ENCODE measurements at regions not wholly inside any gene's neighbourhood (a gene's known extent, or its start where the extent isn't known, plus 50 kb on each side); places are given as distances from the start of the nearest gene placed in this dataset.
"Not testable (repeated sequence)": the region's sequence is repeated elsewhere in the genome, so short reads cannot be mapped to it uniquely, and the experiment has no call there.

DNA sequence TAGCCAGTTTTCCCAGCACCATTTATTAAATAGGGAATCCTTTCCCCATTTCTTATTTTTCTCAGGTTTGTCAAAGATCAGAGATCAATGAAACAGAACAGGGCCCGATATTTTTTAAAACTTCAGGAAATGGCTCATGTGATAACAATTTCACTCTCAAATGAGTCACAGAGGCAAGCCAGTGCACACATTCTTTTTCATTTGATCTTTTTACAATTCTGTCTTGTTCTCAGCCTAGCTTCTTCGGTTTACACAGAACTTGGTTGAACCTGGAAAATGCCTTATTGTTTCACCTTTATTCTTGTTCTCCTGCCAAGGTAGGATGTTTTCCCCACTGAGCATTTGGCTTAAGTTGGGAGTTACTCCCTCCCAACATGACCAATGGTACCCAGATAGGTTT is 258.9 kb downstream of the COL12A1 start:
- no peak for DNase-seq

DNA sequence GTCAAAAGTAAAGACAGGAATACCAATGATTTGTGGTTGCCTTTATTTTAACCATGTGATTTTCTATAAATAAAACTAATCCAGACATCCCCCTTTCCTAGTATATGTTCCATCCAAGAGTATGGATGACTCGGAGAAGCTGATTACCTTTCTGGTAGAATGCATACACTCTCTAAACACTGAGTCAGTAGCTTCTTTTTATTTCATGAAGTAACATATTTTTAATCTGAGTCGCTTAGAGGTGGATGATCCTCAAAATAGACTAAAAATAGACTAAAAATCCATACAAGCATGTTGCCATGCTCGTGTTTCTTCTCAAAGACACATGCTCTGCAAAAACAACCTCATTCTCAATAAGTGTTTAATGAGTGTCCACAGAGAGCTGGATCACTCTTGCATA is 263.7 kb downstream of the COL12A1 start:
- DNase-seq: no peak

DNA sequence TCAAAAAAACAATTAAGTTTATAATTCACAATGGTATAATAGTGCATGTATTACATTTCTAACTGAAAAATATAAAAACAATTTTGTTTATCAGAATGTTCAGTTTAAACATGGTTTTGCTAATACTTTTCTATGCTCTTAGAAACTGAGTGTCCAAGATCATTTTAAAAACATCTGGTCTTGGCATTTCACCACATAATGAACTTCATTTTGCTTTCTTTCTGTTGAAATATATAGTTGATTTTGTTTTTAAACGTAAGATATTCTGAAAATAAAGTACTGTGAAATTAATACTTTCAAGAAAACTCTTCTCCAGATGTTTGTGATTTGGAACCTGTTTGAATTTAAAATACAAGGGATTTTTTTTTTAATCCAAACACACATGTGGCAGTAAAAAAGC is 264.4 kb downstream of the COL12A1 start:
- no peak for DNase-seq

DNA sequence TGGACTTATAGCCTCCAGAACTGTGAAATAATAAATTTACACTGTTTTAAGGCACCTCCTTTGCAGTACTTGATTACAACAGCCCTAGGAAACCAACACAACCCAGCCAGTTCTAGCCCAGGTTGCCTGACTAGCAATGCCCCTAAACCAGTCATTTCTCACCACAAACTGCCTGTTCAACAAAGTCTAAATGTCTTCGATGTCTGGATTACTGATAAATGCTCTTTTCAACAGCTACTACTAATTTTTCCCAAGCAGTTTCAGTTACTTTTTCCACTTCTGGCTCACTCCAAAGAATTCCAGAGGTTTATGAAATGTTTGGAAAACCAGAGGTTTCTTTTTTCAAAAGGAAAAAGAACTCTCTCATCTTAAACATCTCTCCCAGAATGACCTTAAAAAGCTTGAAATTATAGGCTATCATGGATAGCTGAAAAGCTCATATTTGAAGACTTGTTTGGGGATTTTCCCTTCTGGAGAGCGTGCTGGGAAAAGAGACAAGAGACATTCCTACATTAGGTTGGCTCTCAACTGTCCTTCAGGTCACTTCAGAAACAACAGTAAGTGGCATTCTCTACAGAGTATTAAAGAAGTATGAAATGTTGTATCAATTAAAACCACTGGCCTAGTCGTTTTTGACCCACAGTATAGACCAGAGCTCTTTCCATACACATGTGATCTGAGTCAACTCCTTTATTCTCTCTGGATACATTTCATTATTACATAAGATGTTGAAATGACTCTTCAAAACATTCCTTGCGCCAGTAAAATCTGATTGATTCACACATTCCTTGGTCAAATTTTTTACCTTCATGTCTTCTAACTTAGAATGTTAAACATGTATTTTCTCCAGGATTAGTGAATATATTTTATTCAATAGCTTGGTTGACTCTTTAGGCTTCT is 265.9 kb downstream of the COL12A1 start:
- no peak for DNase-seq

DNA sequence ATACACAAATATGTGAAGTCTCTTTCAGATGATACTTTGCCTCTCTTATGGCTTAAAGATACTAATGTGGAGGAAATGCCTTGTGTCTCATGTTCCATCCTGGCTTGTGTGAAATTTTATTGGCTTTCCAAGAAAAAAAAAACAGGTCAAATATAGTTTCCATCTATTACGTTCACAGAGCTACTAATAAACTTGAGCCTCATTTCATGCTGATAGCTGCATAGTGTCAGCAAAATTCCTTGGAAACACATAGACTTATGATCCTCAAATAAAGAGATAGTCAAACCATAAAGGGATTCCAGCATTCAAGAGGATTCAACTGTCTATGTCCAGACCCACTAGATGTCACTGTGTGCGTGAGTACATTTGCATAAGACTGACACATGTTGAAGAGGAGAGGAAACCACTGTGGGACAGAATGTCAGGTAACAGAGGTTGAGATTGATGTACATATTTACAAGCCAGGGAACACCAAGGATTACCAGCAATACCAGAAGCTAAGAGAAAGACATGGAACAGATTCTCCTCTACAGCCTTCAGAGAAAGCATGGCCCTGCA is 266.6 kb downstream of the COL12A1 start:
- DNase-seq: no peak

DNA sequence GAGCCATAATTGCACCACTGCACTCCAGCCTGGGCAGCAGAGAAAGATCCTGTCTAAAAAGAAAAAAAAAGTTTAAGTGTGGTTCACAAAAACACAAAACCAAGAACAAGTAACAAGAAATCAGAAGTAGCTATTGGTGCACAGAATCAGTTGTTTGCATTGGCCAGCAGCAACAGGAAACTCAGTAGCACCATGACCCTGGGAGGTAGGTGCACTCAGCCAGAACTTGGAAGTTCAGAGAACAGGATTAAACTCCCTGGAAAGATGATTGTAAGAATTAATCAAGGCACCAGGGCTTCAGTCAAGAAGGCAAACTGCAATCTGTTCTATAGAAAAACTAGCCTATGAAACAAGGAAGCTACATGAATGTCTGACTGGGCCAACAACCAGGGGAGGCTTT is 267.9 kb downstream of the COL12A1 start:
- DNase-seq: no peak

DNA sequence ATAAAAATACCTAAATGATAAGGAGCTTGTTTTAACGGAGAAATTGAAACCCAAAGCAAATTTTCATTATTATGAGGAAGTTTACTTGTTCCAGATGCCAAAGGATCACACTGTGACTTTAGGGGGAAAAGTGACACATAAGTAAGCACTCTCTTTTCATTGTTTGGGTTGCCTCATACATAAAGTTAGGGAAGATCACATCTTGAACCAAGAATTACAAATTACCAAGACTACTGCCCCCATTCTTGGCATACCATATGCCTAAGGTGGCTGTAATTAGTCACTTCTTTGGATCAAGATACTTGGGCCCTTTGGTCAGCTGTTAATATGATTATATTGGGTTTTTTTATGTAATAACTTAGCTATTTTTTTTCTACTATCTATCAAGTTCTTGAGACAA is 269.0 kb downstream of the COL12A1 start:
- no peak for DNase-seq

DNA sequence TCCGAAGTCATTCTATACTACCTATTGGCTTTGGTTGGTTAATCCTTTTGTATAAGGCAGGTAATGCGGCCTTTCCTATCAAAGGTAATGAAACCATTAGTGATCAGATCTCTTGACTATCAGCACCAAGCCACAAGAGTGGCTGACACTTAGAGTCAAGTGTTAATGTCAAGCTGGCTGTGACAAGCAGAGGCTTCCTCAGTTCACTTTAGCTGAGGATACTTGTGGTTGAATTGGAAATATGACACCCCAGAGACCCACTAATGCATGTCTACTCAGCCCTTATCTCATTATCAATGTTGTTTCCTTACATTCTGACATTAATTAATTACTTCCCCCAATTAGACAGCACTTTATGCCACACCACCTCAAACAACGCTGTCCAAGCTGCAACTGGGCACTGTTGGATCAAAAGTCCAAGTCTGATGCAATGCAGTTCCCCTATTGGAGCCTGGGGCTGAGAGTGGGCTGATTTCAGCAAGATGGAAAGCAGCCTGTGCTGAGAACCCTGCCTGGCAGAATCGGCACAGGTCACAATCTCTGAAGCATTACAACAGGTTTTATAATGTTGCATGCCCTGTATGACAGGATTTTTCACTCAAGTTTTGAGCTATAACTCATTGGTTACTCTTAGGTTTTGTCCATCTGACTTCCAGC is 273.5 kb downstream of the COL12A1 start:
- no peak for DNase-seq

DNA sequence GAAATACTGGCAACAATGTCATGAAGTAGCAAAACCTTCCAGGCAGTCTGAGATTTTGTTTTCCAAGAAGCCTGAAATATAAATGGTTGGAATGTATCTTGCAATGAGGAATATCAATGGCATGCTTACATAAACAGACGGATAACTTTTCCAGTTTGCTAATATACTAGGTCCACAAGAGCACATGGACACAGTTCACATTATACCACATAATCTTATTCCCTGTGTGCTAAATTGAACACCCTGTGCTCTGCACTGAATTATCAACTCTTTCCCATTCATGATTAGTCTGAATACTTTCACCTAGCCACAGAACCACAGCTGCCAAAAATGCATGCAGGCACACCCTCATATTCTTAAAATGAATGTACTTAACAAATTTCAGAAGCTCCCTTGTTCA is 274.3 kb downstream of the COL12A1 start:
- DNase-seq: no peak

DNA sequence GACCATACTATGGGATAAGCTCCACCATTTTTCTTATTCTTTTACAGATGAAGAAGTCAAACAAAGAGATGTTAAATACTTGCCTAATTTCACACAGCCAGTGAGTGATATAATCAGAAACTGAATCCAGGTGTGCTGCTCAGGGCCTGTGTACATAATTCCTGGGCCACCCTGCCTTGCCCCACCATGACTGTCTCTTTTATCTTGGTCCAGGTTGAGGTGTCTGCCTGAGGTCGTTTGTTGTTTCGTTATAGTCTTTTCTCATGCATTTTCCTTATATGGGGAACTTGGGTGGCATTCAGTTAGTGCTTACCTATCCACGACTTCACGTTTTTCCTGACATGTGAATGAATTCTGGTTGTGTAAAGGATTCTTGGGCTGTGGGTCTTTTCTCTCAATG is 277.6 kb downstream of the COL12A1 start:
- no peak for DNase-seq

DNA sequence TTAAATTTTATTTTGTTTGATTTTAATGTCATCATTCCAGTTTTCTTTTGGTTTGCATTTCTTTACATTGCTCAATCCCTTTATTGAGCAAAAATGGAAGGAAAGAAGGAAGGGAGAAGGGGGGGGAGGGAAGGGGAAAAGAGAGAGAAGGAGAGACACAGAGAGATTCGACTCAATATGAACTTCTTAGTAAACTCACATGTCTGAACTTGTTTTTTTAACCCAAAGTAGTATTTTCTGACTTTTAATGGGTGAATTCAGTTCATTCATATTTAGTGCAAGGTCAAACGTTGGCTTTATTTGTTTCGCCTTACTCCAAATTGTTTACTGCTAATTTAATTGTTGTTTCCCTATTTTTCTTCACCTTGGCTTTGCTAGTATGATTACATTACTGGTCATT is 278.6 kb downstream of the COL12A1 start:
- DNase-seq: no peak

DNA sequence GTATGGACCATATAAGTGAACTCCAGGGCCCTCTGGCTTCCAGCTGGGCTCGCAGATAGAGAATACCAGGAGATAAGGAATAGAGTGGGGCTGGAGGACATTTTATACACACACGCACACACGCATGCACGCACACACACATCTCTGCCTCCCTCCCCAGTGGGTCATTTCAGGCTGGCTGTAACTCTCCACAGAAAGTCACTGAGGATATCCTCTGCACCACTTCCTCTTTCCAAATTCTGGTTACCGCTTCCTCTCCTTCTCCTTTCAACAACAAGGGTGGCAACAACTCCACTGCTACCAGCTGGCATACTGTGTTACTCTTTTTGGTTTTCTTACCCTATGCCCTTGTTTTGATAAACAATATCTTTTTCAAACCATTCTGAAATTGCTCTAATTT is 280.2 kb downstream of the COL12A1 start:
- no peak for DNase-seq

DNA sequence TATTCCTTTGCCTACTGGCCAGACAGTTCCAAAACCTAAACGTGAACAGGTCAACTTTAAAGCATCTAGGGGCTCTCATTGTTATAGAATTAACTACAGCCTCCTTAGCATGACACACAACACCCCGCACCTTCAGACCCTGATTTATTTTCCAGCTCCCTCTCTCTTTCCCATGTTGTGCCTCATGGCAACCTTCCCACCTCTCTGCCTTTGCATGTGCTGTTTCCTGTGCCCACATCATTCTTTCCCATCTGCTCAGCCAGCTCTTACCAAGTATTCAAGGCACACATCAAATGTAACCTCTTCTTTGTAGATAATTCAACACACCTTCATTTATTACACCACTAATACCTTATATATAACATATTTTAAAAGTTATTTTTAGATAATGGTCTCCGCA is 291.0 kb downstream of the COL12A1 start:
- no peak for DNase-seq

DNA sequence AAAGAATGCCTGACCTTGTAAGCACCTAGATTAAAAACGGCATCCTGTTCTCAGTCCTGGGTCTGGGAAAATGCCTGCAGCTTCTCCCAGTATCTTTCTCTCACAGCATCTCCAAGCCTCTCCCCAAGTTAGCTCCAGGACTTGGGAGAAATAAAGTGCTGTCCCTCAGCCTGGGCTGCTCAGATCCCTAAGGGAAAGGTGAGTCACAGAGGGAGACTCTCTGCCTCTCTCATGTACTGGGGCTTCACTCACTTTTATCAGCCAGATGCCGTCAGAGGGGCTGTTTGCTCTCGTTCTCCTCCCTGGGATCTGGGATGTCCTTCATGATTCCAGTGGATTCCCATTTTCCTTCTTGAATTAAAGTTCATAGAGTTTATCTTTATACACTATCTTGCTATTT is 293.6 kb downstream of the COL12A1 start:
- no peak for DNase-seq

DNA sequence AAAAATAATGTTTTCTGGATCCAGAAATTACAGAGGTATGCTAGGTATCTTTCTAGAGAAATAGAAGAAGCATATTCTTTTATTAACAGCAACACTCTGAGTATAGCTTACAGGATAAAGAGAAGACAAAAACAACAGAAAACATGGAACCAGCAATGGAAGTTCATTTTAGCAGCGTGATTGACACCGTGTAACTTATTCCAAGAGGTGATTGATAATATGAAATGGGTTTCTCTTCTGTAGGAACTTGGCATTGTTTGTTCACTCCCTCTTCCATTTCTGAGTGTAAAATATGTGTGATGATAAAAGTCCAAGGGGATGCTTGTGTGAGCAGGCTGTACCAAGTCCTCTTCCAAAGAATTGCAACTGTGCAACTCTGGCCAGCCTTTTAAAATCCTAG is 303.0 kb downstream of the COL12A1 start:
- DNase-seq: no peak

DNA sequence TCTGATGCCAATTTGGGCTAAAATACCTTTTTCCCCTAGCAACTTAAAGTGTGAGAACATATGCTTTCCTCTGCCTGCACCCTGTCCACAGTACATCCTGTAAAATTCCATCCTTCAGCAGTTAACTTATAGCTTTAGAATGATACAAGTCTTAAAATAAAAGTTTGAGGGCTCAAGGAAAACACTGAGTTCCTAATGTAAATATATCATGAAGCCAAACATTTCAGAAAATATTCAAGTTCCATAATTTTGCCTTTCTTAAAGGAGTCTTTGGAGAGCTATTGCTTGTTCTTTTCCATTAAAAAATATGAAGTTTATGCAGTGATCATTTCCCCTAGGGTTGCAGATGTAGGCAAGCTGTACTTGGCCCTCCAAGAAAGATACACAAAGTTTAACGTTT is 303.8 kb downstream of the COL12A1 start:
- DNase-seq: no peak

DNA sequence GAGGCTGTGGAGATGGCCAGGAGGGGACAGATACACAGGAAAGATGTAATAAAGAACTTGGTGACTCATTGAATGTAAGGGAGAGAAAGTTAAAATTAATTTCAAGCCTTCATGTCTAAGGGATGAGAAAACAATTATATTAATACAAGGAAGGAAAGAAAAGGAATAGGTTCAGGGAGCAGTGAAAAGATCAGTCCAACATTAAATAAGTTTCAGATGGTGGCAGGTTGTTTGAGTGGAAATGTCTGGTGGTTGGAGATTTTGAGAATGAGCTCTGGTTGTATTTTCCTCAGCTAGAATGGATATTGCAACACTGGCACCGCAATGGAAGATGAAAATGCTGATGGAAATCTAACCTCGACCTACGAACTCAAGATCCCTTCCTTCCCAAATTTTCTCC is 304.3 kb downstream of the COL12A1 start:
- no peak for DNase-seq

DNA sequence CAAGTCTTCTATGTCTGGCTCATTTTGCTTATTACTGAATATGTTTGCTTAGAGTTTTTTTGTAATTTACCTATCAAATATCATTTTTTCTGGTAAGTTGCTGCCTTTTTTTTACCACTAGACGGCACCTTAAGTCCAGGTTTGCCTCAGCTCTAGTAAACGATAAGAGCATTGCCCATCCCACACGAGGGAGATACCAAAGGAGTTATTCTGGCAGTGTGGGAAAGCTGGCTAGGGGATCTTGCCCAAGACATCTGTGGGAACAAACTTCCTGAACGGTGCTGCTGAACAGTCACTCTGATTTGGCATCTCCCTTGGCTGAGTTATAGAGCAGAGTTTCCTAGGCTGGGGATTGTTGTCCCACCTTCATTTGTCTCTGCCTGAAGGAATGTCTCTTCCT is 306.4 kb downstream of the COL12A1 start:
- DNase-seq: no peak

DNA sequence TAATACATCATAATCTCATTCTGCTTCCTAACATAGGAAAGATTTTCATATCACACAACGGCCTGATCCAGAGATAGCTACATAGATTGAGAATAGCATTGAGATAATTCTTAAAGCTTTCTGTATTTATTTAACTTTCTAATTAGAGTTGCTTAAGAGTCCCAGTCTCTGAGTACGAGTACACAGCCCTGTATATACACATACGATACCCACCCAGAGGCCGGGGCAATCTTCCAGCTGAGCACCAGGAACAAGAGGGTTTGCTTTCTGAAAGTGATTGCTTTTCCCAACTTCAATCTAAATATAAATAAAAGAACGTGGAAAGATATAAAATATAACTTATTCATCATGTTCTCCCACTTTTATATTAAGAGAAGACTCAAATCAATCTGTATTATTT is 313.8 kb downstream of the COL12A1 start:
- DNase-seq: no peak

DNA sequence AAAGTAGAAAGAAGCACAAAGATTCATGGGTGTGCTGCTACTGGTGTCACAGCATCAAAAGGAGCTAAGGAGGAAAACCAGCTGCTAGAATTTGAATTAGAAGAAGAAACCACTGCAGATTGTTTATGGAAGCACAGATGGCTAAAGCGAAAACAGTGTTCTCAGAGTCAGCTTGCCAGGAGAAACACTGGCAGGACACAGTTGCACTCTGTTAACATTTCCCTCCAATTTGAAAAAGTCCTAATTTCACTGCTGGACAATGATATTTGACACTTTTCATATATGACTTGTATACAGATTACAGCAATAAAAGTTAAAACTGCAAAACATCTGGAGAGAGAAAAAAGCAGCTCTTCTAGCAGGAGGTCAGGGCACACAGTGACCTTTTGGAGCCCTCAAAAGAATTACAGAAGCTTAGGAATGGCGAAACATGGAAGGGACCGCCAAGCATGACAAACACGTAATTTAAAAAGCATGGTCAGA is 314.5 kb downstream of the COL12A1 start:
- no peak for DNase-seq

DNA sequence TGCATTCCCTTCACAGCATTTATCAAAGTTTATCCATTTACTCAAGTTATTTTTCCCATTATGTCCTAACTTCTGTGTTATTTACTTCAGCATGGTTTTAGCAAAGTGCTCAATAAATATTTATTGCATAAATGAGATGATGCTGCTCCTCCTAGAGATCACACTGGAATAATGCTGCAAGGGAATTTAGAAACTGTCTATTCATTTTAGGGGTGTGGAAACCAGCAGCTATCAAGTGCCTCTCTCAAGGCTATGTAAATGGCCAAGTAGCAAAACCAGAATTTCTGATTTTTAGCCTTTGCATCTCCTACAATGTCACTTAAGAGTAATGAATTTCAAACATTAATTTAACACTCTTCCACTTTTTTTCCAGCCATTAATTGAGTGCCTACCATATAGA is 316.2 kb downstream of the COL12A1 start:
- DNase-seq: no peak

DNA sequence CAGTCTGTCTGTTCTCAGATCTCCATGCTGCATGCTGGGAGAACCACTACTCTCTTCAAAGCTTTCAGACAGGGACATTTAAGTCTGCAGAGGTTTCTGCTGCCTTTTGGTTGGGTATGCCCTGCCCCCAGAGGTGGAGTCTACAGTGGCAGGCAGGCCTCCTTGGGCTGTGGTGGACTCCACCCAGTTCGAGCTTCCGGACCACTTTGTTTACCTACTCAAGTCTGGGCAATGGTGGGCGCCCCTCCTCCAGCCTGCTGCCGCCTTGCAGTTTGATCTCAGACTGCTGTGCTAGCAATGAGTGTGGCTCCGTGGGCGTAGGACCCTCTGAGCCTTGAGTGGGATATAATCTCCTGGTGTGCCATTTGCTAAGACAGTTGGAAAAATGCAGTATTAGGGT is 317.1 kb downstream of the COL12A1 start:
- DNase-seq: not testable (repeated sequence)

DNA sequence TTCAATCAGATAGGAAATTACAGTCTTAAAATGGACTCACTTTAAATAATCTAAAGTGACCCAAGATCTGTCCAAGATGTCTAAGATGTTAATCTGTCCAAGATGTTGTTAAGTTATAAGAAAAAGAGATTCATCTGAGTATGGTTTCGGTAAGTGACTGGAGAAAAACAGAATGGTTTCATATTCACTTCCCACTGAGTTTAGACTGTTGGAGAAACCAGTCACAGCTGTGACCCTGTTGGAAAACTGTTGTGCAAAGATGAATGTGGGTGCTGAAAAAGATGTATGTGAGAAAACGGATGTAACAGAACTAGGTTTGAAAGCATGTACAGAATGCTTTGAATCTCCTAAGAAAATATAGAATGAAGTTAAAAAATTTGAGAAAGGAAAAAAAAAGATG is 325.9 kb downstream of the COL12A1 start:
- no peak for DNase-seq

DNA sequence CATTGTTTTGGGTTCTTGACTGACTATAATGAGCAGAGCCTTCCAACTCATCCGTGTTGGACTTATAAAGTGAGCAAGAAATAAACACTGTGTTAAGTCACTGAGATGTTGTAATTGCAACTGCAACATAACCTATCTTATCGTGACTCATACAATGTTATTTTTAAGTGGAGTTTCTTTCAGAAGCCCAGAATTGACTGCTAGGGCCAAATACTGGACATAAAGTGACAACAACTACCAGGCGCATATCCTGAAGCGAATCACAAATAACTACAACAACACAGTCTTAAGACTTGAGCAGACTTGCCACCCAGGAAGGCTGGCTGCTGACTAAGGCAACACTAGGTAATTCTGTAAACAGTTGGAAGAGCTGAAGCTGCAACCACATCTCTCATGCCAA is 326.6 kb downstream of the COL12A1 start:
- DNase-seq: no peak
